Ishikawa (cell line): ENCODE measurements at regions not wholly inside any gene's neighbourhood (a gene's known extent, or its start where the extent isn't known, plus 50 kb on each side); places are given as distances from the start of the nearest gene placed in this dataset.

Source experiments
- EP300 ChIP-seq: IDR thresholded peaks from 2 replicates; pipeline ENCODE4 v1.6.1; 2012; ENCODE audit warnings: borderline replicate concordance
- TF ChIP-seq, protein P1 (sequence below): IDR thresholded peaks from 2 replicates; pipeline ENCODE4 v1.6.1; 2012; ENCODE audit warnings: low read depth, mild to moderate bottlenecking

DNA sequence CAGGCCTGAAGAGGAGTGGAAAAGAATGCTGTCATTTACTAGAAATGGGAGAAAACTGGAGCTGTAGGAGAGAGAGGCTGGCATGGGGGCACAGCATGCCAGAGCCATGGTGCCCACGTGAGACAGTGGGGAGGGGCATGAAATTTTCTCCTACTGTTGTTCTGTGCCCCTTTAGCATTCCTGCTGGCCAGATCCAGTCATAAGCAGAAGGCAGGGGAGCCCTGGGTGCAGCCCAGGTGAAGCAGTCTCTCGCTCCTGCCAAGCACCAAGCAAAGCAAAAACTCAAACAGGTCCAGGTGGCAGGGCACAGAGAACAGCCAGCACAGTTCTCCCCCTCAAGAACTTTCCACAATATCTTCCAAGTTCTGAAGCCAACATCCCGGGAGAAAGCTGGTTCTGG is 383.2 kb downstream of the TCERG1L start:
- TF ChIP-seq EP300 = no peak
- TF ChIP-seq, protein P1, sequence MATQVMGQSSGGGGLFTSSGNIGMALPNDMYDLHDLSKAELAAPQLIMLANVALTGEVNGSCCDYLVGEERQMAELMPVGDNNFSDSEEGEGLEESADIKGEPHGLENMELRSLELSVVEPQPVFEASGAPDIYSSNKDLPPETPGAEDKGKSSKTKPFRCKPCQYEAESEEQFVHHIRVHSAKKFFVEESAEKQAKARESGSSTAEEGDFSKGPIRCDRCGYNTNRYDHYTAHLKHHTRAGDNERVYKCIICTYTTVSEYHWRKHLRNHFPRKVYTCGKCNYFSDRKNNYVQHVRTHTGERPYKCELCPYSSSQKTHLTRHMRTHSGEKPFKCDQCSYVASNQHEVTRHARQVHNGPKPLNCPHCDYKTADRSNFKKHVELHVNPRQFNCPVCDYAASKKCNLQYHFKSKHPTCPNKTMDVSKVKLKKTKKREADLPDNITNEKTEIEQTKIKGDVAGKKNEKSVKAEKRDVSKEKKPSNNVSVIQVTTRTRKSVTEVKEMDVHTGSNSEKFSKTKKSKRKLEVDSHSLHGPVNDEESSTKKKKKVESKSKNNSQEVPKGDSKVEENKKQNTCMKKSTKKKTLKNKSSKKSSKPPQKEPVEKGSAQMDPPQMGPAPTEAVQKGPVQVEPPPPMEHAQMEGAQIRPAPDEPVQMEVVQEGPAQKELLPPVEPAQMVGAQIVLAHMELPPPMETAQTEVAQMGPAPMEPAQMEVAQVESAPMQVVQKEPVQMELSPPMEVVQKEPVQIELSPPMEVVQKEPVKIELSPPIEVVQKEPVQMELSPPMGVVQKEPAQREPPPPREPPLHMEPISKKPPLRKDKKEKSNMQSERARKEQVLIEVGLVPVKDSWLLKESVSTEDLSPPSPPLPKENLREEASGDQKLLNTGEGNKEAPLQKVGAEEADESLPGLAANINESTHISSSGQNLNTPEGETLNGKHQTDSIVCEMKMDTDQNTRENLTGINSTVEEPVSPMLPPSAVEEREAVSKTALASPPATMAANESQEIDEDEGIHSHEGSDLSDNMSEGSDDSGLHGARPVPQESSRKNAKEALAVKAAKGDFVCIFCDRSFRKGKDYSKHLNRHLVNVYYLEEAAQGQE = no peak
